K562 (cell line): ENCODE measurements at regions not wholly inside any gene's neighbourhood (a gene's known extent, or its start where the extent isn't known, plus 50 kb on each side); places are given as distances from the start of the nearest gene placed in this dataset.

Experiments
- ATAC-seq: fragments of 200-7000 bp; cut with Tn5 transposase; 3 replicates; pipeline ENCODE4 v1.9.1; 2020; ENCODE audit warnings: moderate library complexity
- BruUV-seq: library from RNA; stranded (reverse); fragments of 400-500 nt; replicated peaks from 2 replicates; lab custom pipeline; 2021; lab: Mats Ljungman, UMichigan
- CTCF ChIA-PET: fragments of 300-600 bp; formaldehyde crosslinking; extraction: SDS; loops from one replicate; lab custom pipeline; 2021; ENCODE audit warnings: low intra/inter-chr PET ratio; lab: Yijun Ruan, JAX
- POLR2A ChIA-PET: fragments of 300-600, 350-650 bp; sonication (Branson Sonifier 250); formaldehyde crosslinking; extraction: SDS; loops from one replicate; lab custom pipeline; 2021; ENCODE audit warnings: antibody characterized with exemption, inconsistent platforms; lab: Yijun Ruan, JAX
- DNase-seq, 4 experiments: peaks; one replicate each; pipeline versions ENCODE4 v3.0.0 to v3.0.0-alpha.2; 2011 to 2018; ENCODE audit warnings: low spot score in 3 of 4, mixed read lengths in 3 of 4; ENCODE audit errors: extremely low read depth in 1 of 4
- FAIRE-seq: peaks from 2 replicates; lab custom pipeline; 2011; peaks lifted over from hg19 to GRCh38; lab: Jason Lieb, UNC
- H2AFZ ChIP-seq: 2 replicates; pipeline ENCODE4 v1.6.0; 2011; ENCODE audit warnings: low read depth, low read length, control low read depth, inconsistent platforms
- H3K27ac ChIP-seq: fragments of 200-600 bp; 3 replicates; pipeline ENCODE4 v1.8.0; 2011; ENCODE audit warnings: low read depth, mild to moderate bottlenecking, control low read depth, inconsistent platforms, low read length, moderate library complexity, mixed read lengths; ENCODE audit errors: extremely low read depth
- H3K27me3 ChIP-seq, 2 experiments: fragments of 300-600 bp in 1 of 2; 2 replicates in 1 of 2; 3 replicates in 1 of 2; pipeline versions ENCODE4 v1.6.0 to v1.8.0; 2011; ENCODE audit warnings: inconsistent platforms in 2 of 2, low read length in 2 of 2, mild to moderate bottlenecking in 1 of 2, mixed read lengths in 1 of 2, moderate library complexity in 1 of 2; ENCODE audit not compliant: control insufficient read depth in 2 of 2, insufficient read depth in 2 of 2
- H3K36me3 ChIP-seq: fragments of 300-600 bp; 3 replicates; pipeline ENCODE4 v1.8.0; 2011; ENCODE audit warnings: mild to moderate bottlenecking, low read length, inconsistent platforms; ENCODE audit not compliant: control insufficient read depth, insufficient read depth
- H3K4me1 ChIP-seq, 2 experiments: fragments of 200-600 bp in 1 of 2; replicated peaks in 1 of 2; 2 replicates in 1 of 2; 3 replicates in 1 of 2; pipeline versions ENCODE4 v1.5.1 to v1.8.0; 2011; ENCODE audit warnings: inconsistent platforms in 2 of 2, low read length in 2 of 2, mild to moderate bottlenecking in 1 of 2, mixed read lengths in 1 of 2, moderate library complexity in 1 of 2; ENCODE audit not compliant: control insufficient read depth in 2 of 2, insufficient read depth in 2 of 2
- H3K4me2 ChIP-seq: 2 replicates; pipeline ENCODE4 v1.6.1; 2011; ENCODE audit warnings: low read length, control low read depth, inconsistent platforms, mixed read lengths; ENCODE audit not compliant: insufficient read depth
- H3K4me3 ChIP-seq: fragments of 200-600 bp; sonication (generic), shearing (Covaris generic); 2 replicates; pipeline ENCODE4 v1.5.1; 2016; ENCODE audit warnings: control low read depth, inconsistent platforms
- H3K79me2 ChIP-seq: fragments of 200-600 bp; 3 replicates; pipeline ENCODE4 v1.8.0; 2011; ENCODE audit warnings: low read length, inconsistent platforms; ENCODE audit not compliant: control insufficient read depth, insufficient read depth
- H3K9ac ChIP-seq, 2 experiments: 2 replicates each; pipeline versions ENCODE4 v1.6.0 to v1.6.1; 2011; ENCODE audit warnings: low read depth in 2 of 2, low read length in 2 of 2, control low read depth in 1 of 2, inconsistent platforms in 1 of 2, mild to moderate bottlenecking in 1 of 2, mixed read lengths in 1 of 2; ENCODE audit not compliant: insufficient read depth in 1 of 2
- H3K9me1 ChIP-seq: one replicate; pipeline ENCODE4 v1.6.0; 2011; ENCODE audit warnings: inconsistent platforms, mild to moderate bottlenecking, low read length, moderate library complexity; ENCODE audit not compliant: control insufficient read depth, insufficient read depth
- H3K9me3 ChIP-seq: replicated peaks from 2 replicates; pipeline ENCODE4 v1.5.1; 2011; ENCODE audit warnings: low read depth, low read length, inconsistent platforms; ENCODE audit not compliant: control insufficient read depth, insufficient read depth
- H4K20me1 ChIP-seq: replicated peaks from 2 replicates; pipeline ENCODE4 v1.6.1; 2011; ENCODE audit warnings: low read length, inconsistent platforms, mixed read lengths; ENCODE audit not compliant: control insufficient read depth, insufficient read depth
- FOXM1 ChIP-seq, 2 experiments: fragments of 450-650 bp in 1 of 2; sonication (generic) in 1 of 2; formaldehyde crosslinking in 1 of 2; IDR thresholded peaks; 2 replicates each; pipeline versions ENCODE4 v1.6.1 to v1.9.0; 2017 to 2022; ENCODE audit warnings: low read depth in 2 of 2, mild to moderate bottlenecking in 2 of 2, missing genetic modification reagents in 1 of 2, moderate library complexity in 1 of 2
- ID3 ChIP-seq, 2 experiments: fragments of 250-450 bp in 1 of 2; fragments of 450-650 bp in 1 of 2; sonication (Bioruptor Pico) in 1 of 2; IDR thresholded peaks; 2 replicates each; pipeline versions ENCODE4 v1.6.1 to v1.8.0; 2016 to 2021; ENCODE audit warnings: mild to moderate bottlenecking in 2 of 2, moderate library complexity in 2 of 2, missing compliant biosample characterization in 1 of 2, missing genetic modification characterization in 1 of 2
- ILF3 ChIP-seq: fragments of 450-650 bp; IDR thresholded peaks from 2 replicates; pipeline ENCODE4 v1.6.1; 2018; ENCODE audit warnings: antibody characterized with exemption, mild to moderate bottlenecking, moderate library complexity, borderline replicate concordance
- KLF16 ChIP-seq: IDR thresholded peaks from 2 replicates; pipeline ENCODE4 v1.6.1; 2016; ENCODE audit warnings: antibody characterized with exemption
- MBD1 ChIP-seq: fragments of 250-450 bp; sonication (Bioruptor Pico); IDR thresholded peaks from 2 replicates; pipeline ENCODE4 v1.8.0; 2022; ENCODE audit warnings: inconsistent platforms
- NR0B1 ChIP-seq: fragments of 450-650 bp; IDR thresholded peaks from one replicate; pipeline ENCODE4 v1.6.1; 2018; ENCODE audit warnings: mild to moderate bottlenecking, moderate library complexity; ENCODE audit not compliant: partially characterized antibody
- PHTF2 ChIP-seq: fragments of 250-450 bp; sonication (Bioruptor Pico); IDR thresholded peaks from 2 replicates; pipeline ENCODE4 v1.5.0; 2021; ENCODE audit warnings: mild to moderate bottlenecking
- SP2 ChIP-seq: IDR thresholded peaks from 2 replicates; pipeline ENCODE4 v1.6.1; 2011; ENCODE audit warnings: mild to moderate bottlenecking, low read depth, low read length, moderate library complexity; ENCODE audit not compliant: poor library complexity, severe bottlenecking; ENCODE audit errors: extremely low read depth
- ZBTB34 ChIP-seq: fragments of 250-450 bp; sonication (Bioruptor Pico); IDR thresholded peaks from 2 replicates; pipeline ENCODE4 v1.8.0; 2021; ENCODE audit warnings: mild to moderate bottlenecking, moderate library complexity
- ZBTB9 ChIP-seq: fragments of 450-650 bp; formaldehyde crosslinking; IDR thresholded peaks from 2 replicates; pipeline ENCODE4 v1.4.0; 2020; ENCODE audit warnings: mild to moderate bottlenecking, moderate library complexity
- ZNF695 ChIP-seq: fragments of 450-650 bp; formaldehyde crosslinking; IDR thresholded peaks from 2 replicates; pipeline ENCODE4 v1.4.0; 2020; ENCODE audit warnings: mild to moderate bottlenecking, moderate library complexity
- WGBS: fragments of 100-300 bp; shearing (Covaris generic); methylation state at CpG from one replicate; pipeline ENCODE4 v1.1.6; 2016; ENCODE audit warnings: low coverage, mixed read lengths; ENCODE audit not compliant: insufficient coverage; ENCODE audit errors: missing lambda C conversion rate; 5-methylcytosine and 5-hydroxymethylcytosine counted together
- in situ Hi-C: fragments of 300-500 bp; cut with MboI; formaldehyde crosslinking; loops from 4 replicates; pipeline ENCODE4 v1.15.0; 2018; ENCODE audit warnings: inconsistent platforms, mixed read lengths
- intact Hi-C: fragments of 100-400 bp; cut with micrococcal nuclease; formaldehyde crosslinking; loops from 2 replicates; pipeline ENCODE4 v1.14.2; 2022
- TF ChIP-seq, protein P1 (sequence below), 2 experiments: fragments of 450-650 bp in 1 of 2; sonication (generic) in 1 of 2; formaldehyde crosslinking; conservative IDR thresholded peaks; 2 replicates each; pipeline versions ENCODE4 v1.4.0 to v1.8.1; 2020 to 2022; ENCODE audit warnings: mild to moderate bottlenecking in 1 of 2, missing genetic modification reagents in 1 of 2

DNA sequence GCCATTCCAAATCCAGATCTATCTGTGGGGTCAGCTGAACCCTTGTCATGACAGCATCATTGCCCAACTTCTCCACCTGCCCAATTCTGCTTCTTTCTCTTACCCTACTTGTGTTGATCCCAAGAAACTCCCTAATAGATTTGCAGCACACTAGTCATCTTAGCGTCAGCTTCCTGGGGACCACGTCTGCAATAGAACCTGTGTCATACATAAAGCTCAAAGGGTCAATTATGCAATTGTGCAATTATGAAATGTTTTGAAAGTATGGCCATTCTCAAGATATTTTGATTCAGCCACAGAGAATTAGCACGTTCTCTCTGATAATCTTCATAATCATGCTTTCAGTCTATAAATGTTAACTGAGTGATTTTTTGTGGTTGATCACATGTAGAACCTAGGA lies 87.4 kb upstream of the PAPPA start:
- no TSS peak for BruUV-seq
- Histone ChIP-seq H3K36me3 (no peaks in the 10 kb centered on the region), H3K4me2 (no peak overlapping the region), H3K9me3 (no peaks in the 10 kb centered on the region), H4K20me1 (no peaks in the 10 kb centered on the region), H2AFZ (no peak overlapping the region), H3K4me3 (no peak overlapping the region), H3K79me2 (no peaks in the 10 kb centered on the region), H3K4me1 (no peaks in the 10 kb centered on the region), H3K27ac (no peak overlapping the region), H3K9me1 (no peaks in the 10 kb centered on the region), H3K27me3 (no peaks in the 10 kb centered on the region), H3K9ac (no peak overlapping the region)
- no peak for ATAC-seq
- intact Hi-C loops (no loop called here), in situ Hi-C loops (no loop called here)
- DNase-seq: no peak
- ChIA-PET CTCF (no interaction called here), POLR2A (no interaction called here)
- 0% methylated on average over 3 of the region's 3 CpGs for WGBS
- FAIRE-seq: no peak
- no peak for TF ChIP-seq KLF16
- TF ChIP-seq NR0B1: no peak
- TF ChIP-seq ZBTB34 (CRISPR knock-in tag): no peak
- no peak for TF ChIP-seq MBD1 (CRISPR knock-in tag)
- no peak for TF ChIP-seq ZNF695 (CRISPR knock-in tag)
- TF ChIP-seq, protein P1, sequence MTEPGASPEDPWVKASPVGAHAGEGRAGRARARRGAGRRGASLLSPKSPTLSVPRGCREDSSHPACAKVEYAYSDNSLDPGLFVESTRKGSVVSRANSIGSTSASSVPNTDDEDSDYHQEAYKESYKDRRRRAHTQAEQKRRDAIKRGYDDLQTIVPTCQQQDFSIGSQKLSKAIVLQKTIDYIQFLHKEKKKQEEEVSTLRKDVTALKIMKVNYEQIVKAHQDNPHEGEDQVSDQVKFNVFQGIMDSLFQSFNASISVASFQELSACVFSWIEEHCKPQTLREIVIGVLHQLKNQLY (CRISPR knock-in tag; conservative IDR thresholded peaks at IDR 0.05): no peak
- no peak for TF ChIP-seq ILF3
- no peak for TF ChIP-seq ID3 (CRISPR knock-in tag; IDR thresholded peaks at IDR 0.05)
- TF ChIP-seq ID3 (tag; IDR thresholded peaks at IDR 0.05): no peak
- TF ChIP-seq PHTF2: no peak
- no peak for TF ChIP-seq ZBTB9 (CRISPR knock-in tag)
- TF ChIP-seq FOXM1 (IDR thresholded peaks at IDR 0.05; ENCODE audit: low read depth): no peak
- no peak for TF ChIP-seq FOXM1 (CRISPR knock-in tag; IDR thresholded peaks at IDR 0.05; ENCODE audit: low read depth)
- no peak for TF ChIP-seq SP2
